ENCODE measurements at regions not wholly inside any gene's neighbourhood (a gene's known extent, or its start where the extent isn't known, plus 50 kb on each side); places are given as distances from the start of the nearest gene placed in this dataset.
"Not testable (repeated sequence)": the region's sequence is repeated elsewhere in the genome, so short reads cannot be mapped to it uniquely, and the experiment has no call there.

- Histone ChIP-seq H3K27ac (no peak overlapping the region), H3K27me3 (no peaks in the 10 kb centered on the region), H3K4me3 (no peak overlapping the region), H3K4me1 (peaks cover 17% of the 10 kb centered on the region), H3K36me3 (ENCODE audit: low read depth, missing control alignments) (no peaks in the 10 kb centered on the region), H3K9me3 (no peaks in the 10 kb centered on the region)
- 82 to 86% methylated on average over 5 of the region's 5 CpGs for WGBS, 2 donors
- TF ChIP-seq CTCF (IDR thresholded peaks at IDR 0.05) (no peak), POLR2A (IDR thresholded peaks at IDR 0.05) (no peak)
- DNase-seq: no peak
- intact Hi-C loops (cut with DNase I; ENCODE audit: low total_unique reads): no loop called here
Measured at GRCh38 chr19:7400815-7401214, 52.1 kb downstream of the ARHGEF18 start.

GRCh38 chr19:7401694-7402093 lies 53.0 kb downstream of the ARHGEF18 start:
- no peak overlapping the region for H3K4me3 ChIP-seq
- intact Hi-C loops (cut with DNase I; ENCODE audit: low total_unique reads): no loop called here
- DNase-seq: no peak
- WGBS, 2 donors: 93 to 97% methylated on average over 3 of the region's 3 CpGs
- H3K36me3 ChIP-seq (ENCODE audit: low read depth, missing control alignments): no peaks in the 10 kb centered on the region
- H3K9me3 ChIP-seq: no peaks in the 10 kb centered on the region
- no peaks in the 10 kb centered on the region for H3K27me3 ChIP-seq
- H3K4me1 ChIP-seq: peaks cover 8% of the 10 kb centered on the region
- no peak overlapping the region for H3K27ac ChIP-seq
- no peak for TF ChIP-seq POLR2A (IDR thresholded peaks at IDR 0.05)
- TF ChIP-seq CTCF (IDR thresholded peaks at IDR 0.05): no peak

- H3K27ac ChIP-seq; H3K4me3 ChIP-seq; DNase-seq; H3K4me1 ChIP-seq; intact Hi-C loops (cut with DNase I; ENCODE audit: low total_unique reads); H3K36me3 ChIP-seq (ENCODE audit: low read depth, missing control alignments); H3K9me3 ChIP-seq; H3K27me3 ChIP-seq: not testable (repeated sequence)
- 97 to 98% methylated on average over 5 of the region's 5 CpGs for whole genome bisulfite sequencing, 2 donors
Measured at GRCh38 chr19:7405482-7405881, 56.7 kb downstream of the ARHGEF18 start.

- TF ChIP-seq POLR2A (IDR thresholded peaks at IDR 0.05) (no peak), CTCF (IDR thresholded peaks at IDR 0.05) (no peak)
- Histone ChIP-seq H3K4me3 (no peak overlapping the region), H3K27me3 (no peaks in the 10 kb centered on the region), H3K4me1 (no peaks in the 10 kb centered on the region), H3K36me3 (ENCODE audit: low read depth, missing control alignments) (no peaks in the 10 kb centered on the region), H3K9me3 (no peaks in the 10 kb centered on the region), H3K27ac (no peak overlapping the region)
- 84 to 86% methylated on average over 5 of the region's 5 CpGs for WGBS, 2 donors
- intact Hi-C loops (cut with DNase I; ENCODE audit: low total_unique reads): no loop called here
- DNase-seq: no peak
Measured at GRCh38 chr19:7408251-7408650, 59.5 kb downstream of the ARHGEF18 start.

GRCh38 chr19:7410946-7411345 lies 62.2 kb downstream of the ARHGEF18 start:
- H3K27me3 ChIP-seq: no peaks in the 10 kb centered on the region
- no peak overlapping the region for H3K4me3 ChIP-seq
- no peak overlapping the region for H3K27ac ChIP-seq
- H3K9me3 ChIP-seq: no peaks in the 10 kb centered on the region
- TF ChIP-seq CTCF (IDR thresholded peaks at IDR 0.05): no peak
- TF ChIP-seq POLR2A (IDR thresholded peaks at IDR 0.05): no peak
- no peak for DNase-seq
- intact Hi-C loops (cut with DNase I; ENCODE audit: low total_unique reads): no loop called here
- H3K36me3 ChIP-seq (ENCODE audit: low read depth, missing control alignments): no peaks in the 10 kb centered on the region
- no peaks in the 10 kb centered on the region for H3K4me1 ChIP-seq
- WGBS, 2 donors: 94 to 100% methylated on average over 1 of the region's 1 CpG
